MG63 (cell line): ENCODE measurements at regions not wholly inside any gene's neighbourhood (a gene's known extent, or its start where the extent isn't known, plus 50 kb on each side); places are given as distances from the start of the nearest gene placed in this dataset.
"Not testable (repeated sequence)": the region's sequence is repeated elsewhere in the genome, so short reads cannot be mapped to it uniquely, and the experiment has no call there.

Experiments
- DNase-seq: peaks from one replicate; pipeline ENCODE4 v3.0.0-alpha.2; 2020
- H3K27me3 ChIP-seq: fragments of 250-450 bp; sonication (Bioruptor Pico); 2 replicates; pipeline ENCODE4 v1.5.1; 2020; ENCODE audit warnings: mild to moderate bottlenecking, moderate library complexity
- H3K36me3 ChIP-seq: fragments of 250-450 bp; sonication (Bioruptor Pico); 2 replicates; pipeline ENCODE4 v1.5.1; 2020; ENCODE audit warnings: mild to moderate bottlenecking, moderate library complexity
- H3K4me3 ChIP-seq: fragments of 250-450 bp; sonication (Bioruptor Pico); 2 replicates; pipeline ENCODE4 v1.5.1; 2020; ENCODE audit warnings: mild to moderate bottlenecking, moderate library complexity
- H3K9me3 ChIP-seq: fragments of 250-450 bp; sonication (Bioruptor Pico); 2 replicates; pipeline ENCODE4 v1.5.1; 2020; ENCODE audit warnings: mild to moderate bottlenecking, moderate library complexity

- DNase-seq = peak; percentile 0
- H3K4me3 ChIP-seq, H3K27me3 ChIP-seq, H3K9me3 ChIP-seq, H3K36me3 ChIP-seq: not testable (repeated sequence)
Measured at GRCh38 chr22:18787529-18787928, 118.6 kb upstream of the DGCR6 start.

- not testable (repeated sequence) for H3K36me3 ChIP-seq, H3K27me3 ChIP-seq, H3K9me3 ChIP-seq, DNase-seq, H3K4me3 ChIP-seq
Measured at GRCh38 chr22:18810379-18810778, 95.7 kb upstream of the DGCR6 start.

DNA sequence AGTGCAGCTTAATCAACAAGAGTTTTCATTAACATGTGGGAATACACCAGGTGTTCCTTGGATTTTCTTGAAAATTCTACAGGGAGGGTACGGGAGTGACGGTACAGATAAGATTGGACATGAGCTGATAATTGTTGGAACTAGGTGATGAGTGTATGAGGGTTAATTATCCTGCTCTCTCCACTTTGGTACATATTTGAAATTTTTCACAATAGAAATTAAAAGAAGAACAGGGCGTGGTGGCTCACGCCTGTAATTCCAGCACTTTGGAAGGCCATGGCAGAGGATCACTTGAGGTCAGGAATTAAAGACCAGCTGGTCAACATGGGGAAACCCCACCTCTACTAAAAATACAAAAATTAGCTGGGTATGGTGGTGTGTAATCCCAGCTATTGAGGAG is 87.1 kb upstream of the DGCR6 start:
- H3K9me3 ChIP-seq, H3K27me3 ChIP-seq, H3K4me3 ChIP-seq, DNase-seq, H3K36me3 ChIP-seq: not testable (repeated sequence)
